GM12878 (cell line): ENCODE measurements at regions not wholly inside any gene's neighbourhood (a gene's known extent, or its start where the extent isn't known, plus 50 kb on each side); places are given as distances from the start of the nearest gene placed in this dataset.

Experiments
- ATAC-seq: fragments of 200-7000 bp; cut with Tn5 transposase; 3 replicates; pipeline ENCODE4 v1.9.1; 2020; ENCODE audit warnings: mild to moderate bottlenecking, moderate library complexity
- BruUV-seq: library from RNA; stranded (reverse); fragments of 400-500 nt; replicated peaks from 2 replicates; lab custom pipeline; 2021; lab: Mats Ljungman, UMichigan
- CTCF ChIA-PET: fragments of 300-600 bp; sonication (Branson Sonifier 250); formaldehyde crosslinking; extraction: SDS; loops from one replicate; lab custom pipeline; 2021; ENCODE audit warnings: inconsistent platforms; lab: Yijun Ruan, JAX
- POLR2A ChIA-PET: fragments of 350-600 bp; formaldehyde crosslinking; extraction: SDS; loops from one replicate; lab custom pipeline; 2021; ENCODE audit warnings: inconsistent platforms; lab: Charles Lee
- RAD21 ChIA-PET: fragments of 300-600 bp; sonication (Branson Sonifier 250); formaldehyde crosslinking; loops from one replicate; lab custom pipeline; 2023; ENCODE audit warnings: antibody characterized with exemption; ENCODE audit not compliant: unreplicated experiment; lab: Charles Lee
- SMC1A ChIA-PET: fragments of 300-600 bp; sonication (Branson Sonifier 250); formaldehyde crosslinking; loops from one replicate; lab custom pipeline; 2023; ENCODE audit not compliant: unreplicated experiment, uncharacterized antibody; lab: Charles Lee
- DNase-seq: peaks from one replicate; pipeline ENCODE4 v3.0.0-alpha.2; 2011; ENCODE audit warnings: low read depth, low spot score
- FAIRE-seq: peaks from 3 replicates; lab custom pipeline; 2011; peaks lifted over from hg19 to GRCh38; lab: Jason Lieb, UNC
- H2AFZ ChIP-seq: 2 replicates; pipeline ENCODE4 v1.6.0; 2011; ENCODE audit warnings: low read depth, low read length, control low read depth; ENCODE audit not compliant: control insufficient read depth
- H3K27ac ChIP-seq: 2 replicates; pipeline ENCODE4 v1.5.1; 2011; ENCODE audit warnings: control low read depth; ENCODE audit not compliant: control insufficient read depth, insufficient read depth
- H3K27me3 ChIP-seq, 2 experiments: replicated peaks in 1 of 2; 2 replicates each; pipeline versions ENCODE4 v1.6.0 to v1.6.1; 2011; ENCODE audit warnings: low read length in 1 of 2; ENCODE audit not compliant: control insufficient read depth in 2 of 2, insufficient read depth in 2 of 2
- H3K36me3 ChIP-seq, 2 experiments: 2 replicates each; pipeline ENCODE4 v1.5.1; 2011; ENCODE audit warnings: low read length in 1 of 2; ENCODE audit not compliant: control insufficient read depth in 2 of 2, insufficient read depth in 2 of 2
- H3K4me1 ChIP-seq: 2 replicates; pipeline ENCODE4 v1.6.1; 2011; ENCODE audit warnings: mild to moderate bottlenecking, low read length, moderate library complexity, mixed read lengths; ENCODE audit not compliant: control insufficient read depth, insufficient read depth
- H3K4me2 ChIP-seq: 2 replicates; pipeline ENCODE4 v1.6.0; 2011; ENCODE audit warnings: control low read depth; ENCODE audit not compliant: control insufficient read depth, insufficient read depth
- H3K4me3 ChIP-seq: fragments of 200-600 bp; sonication (generic); 2 replicates; pipeline ENCODE4 v1.5.1; 2016
- H3K79me2 ChIP-seq: 2 replicates; pipeline ENCODE4 v1.6.0; 2011; ENCODE audit warnings: low read length; ENCODE audit not compliant: control insufficient read depth, insufficient read depth
- H3K9ac ChIP-seq: 2 replicates; pipeline ENCODE4 v1.8.0; 2011; ENCODE audit warnings: low read length, control low read depth, mixed read lengths; ENCODE audit not compliant: control insufficient read depth, insufficient read depth
- H3K9me3 ChIP-seq: replicated peaks from 3 replicates; pipeline ENCODE4 v1.5.1; 2011; ENCODE audit warnings: mild to moderate bottlenecking, low read length; ENCODE audit not compliant: control insufficient read depth, insufficient read depth
- H4K20me1 ChIP-seq: 2 replicates; pipeline ENCODE4 v1.6.0; 2011; ENCODE audit not compliant: control insufficient read depth, insufficient read depth
- IRF3 ChIP-seq: fragments of 450-650 bp; IDR thresholded peaks from 2 replicates; pipeline ENCODE4 v1.6.1; 2014; ENCODE audit warnings: mild to moderate bottlenecking
- JUND ChIP-seq: IDR thresholded peaks from 2 replicates; pipeline ENCODE4 v1.6.1; 2012; ENCODE audit warnings: low read depth, mild to moderate bottlenecking, low read length, improper control_type of control experiment, moderate library complexity
- KLF5 ChIP-seq: fragments of 450-650 bp; IDR thresholded peaks from 2 replicates; pipeline ENCODE4 v1.6.1; 2014; ENCODE audit warnings: mild to moderate bottlenecking; ENCODE audit not compliant: partially characterized antibody
- SREBF1 ChIP-seq: IDR thresholded peaks from 2 replicates; pipeline ENCODE4 v1.6.1; 2012; ENCODE audit warnings: mild to moderate bottlenecking, low read length
- STAT3 ChIP-seq: IDR thresholded peaks from 2 replicates; pipeline ENCODE4 v1.6.1; 2011; ENCODE audit warnings: low read depth, low read length, improper control_type of control experiment
- ZBTB33 ChIP-seq: fragments of 450-650 bp; IDR thresholded peaks from 2 replicates; pipeline ENCODE4 v1.6.1; 2017; ENCODE audit warnings: mild to moderate bottlenecking
- WGBS: methylation state at CpG from one replicate; pipeline ENCODE4 v1.1.6; 2016; ENCODE audit warnings: low lambda C conversion rate; ENCODE audit not compliant: insufficient replicate concordance, insufficient coverage; ENCODE audit errors: missing lambda C conversion rate; 5-methylcytosine and 5-hydroxymethylcytosine counted together
- in situ Hi-C: fragments of 300-500 bp; cut with MboI; formaldehyde crosslinking; loops from 9 replicates; pipeline ENCODE4 v1.14.3; 2018; ENCODE audit warnings: mixed read lengths
- intact Hi-C: fragments of 100-400 bp; cut with micrococcal nuclease; formaldehyde crosslinking; loops from one replicate; pipeline ENCODE4 v1.14.2; 2022; ENCODE audit not compliant: unreplicated experiment

- TF ChIP-seq IRF3 (no peak), ZBTB33 (no peak)
- TF ChIP-seq, all 136 proteins: peak for 0
Measured at GRCh38 chr2:204089105-204089504, 152.5 kb downstream of the ICOS start (continued).

- Histone ChIP-seq H3K9ac (no peak overlapping the region), H3K79me2 (no peaks in the 10 kb centered on the region), H3K4me3 (no peak overlapping the region), H2AFZ (no peak overlapping the region), H3K9me3 (no peaks in the 10 kb centered on the region), H4K20me1 (no peaks in the 10 kb centered on the region), H3K4me2 (no peak overlapping the region), H3K4me1 (no peaks in the 10 kb centered on the region), H3K36me3 (no peaks in the 10 kb centered on the region), H3K27ac (no peak overlapping the region), H3K27me3 (no peaks in the 10 kb centered on the region)
- in situ Hi-C loops (no loop called here), intact Hi-C loops (no loop called here)
- no peak for DNase-seq
- ChIA-PET CTCF (interaction anchor here (1.6 kb wide), 1 partner anchor 9 kb away, joined by 3 read pairs; no protein-coding TSS in a partner anchor), POLR2A (no interaction called here), SMC1A (no interaction called here), RAD21 (no interaction called here)
- no peak for FAIRE-seq
- TF ChIP-seq JUND (no peak), SREBF1 (no peak), STAT3 (no peak), KLF5 (no peak)
- no peak for ATAC-seq
- BruUV-seq = no TSS peak
- WGBS = 20% methylated on average over 4 of the region's 4 CpGs
Measured at GRCh38 chr2:204089574-204089973, 153.0 kb downstream of the ICOS start.
